ENCODE measurements at regions not wholly inside any gene's neighbourhood (a gene's known extent, or its start where the extent isn't known, plus 50 kb on each side); places are given as distances from the start of the nearest gene placed in this dataset.

DNA sequence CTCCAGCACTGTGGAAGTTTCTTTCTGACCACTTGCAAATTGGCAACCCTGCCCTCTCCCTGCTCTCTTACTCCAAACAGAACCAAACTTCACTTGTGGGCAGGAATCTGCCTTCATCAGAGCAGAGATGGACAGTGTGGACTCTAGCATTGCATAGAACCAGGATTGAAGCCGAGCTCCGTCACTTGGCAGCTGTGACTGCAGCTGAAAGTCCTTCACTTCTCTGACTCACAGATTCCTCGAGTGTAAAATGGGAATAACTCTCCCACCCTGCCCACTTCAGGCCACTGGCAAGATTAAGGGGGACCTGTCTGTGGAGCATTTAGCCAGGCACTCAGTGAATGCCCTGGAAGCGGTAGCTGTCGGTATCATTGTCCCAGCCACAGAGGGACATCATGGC lies 75.7 kb upstream of the ZBTB40 start:
- TF ChIP-seq, protein P1, sequence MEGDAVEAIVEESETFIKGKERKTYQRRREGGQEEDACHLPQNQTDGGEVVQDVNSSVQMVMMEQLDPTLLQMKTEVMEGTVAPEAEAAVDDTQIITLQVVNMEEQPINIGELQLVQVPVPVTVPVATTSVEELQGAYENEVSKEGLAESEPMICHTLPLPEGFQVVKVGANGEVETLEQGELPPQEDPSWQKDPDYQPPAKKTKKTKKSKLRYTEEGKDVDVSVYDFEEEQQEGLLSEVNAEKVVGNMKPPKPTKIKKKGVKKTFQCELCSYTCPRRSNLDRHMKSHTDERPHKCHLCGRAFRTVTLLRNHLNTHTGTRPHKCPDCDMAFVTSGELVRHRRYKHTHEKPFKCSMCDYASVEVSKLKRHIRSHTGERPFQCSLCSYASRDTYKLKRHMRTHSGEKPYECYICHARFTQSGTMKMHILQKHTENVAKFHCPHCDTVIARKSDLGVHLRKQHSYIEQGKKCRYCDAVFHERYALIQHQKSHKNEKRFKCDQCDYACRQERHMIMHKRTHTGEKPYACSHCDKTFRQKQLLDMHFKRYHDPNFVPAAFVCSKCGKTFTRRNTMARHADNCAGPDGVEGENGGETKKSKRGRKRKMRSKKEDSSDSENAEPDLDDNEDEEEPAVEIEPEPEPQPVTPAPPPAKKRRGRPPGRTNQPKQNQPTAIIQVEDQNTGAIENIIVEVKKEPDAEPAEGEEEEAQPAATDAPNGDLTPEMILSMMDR (IDR thresholded peaks at IDR 0.05; ENCODE audit: low read depth, low read length, missing control alignments), result no peak

GRCh38 chr1:22376546-22376945 lies 75.1 kb upstream of the ZBTB40 start:
- no peak for DNase-seq (ENCODE audit: low read depth)
- TF ChIP-seq, protein P1 (IDR thresholded peaks at IDR 0.05; ENCODE audit: low read depth, low read length, missing control alignments), result no peak
- in situ Hi-C loops (cut with HindIII; ENCODE audit: low sequenced_read_pairs), result loop anchor here (5.0 to 25.0 kb wide), 2 partner anchors 44 to 264 kb away; no protein-coding TSS in a partner anchor
- no peak overlapping the region for H3K4me3 ChIP-seq (ENCODE audit: low read depth, low read length)

More for the DNA sequence above, 75.7 kb upstream of the ZBTB40 start:
- DNase-seq (ENCODE audit: low read depth), result no peak
- in situ Hi-C loops (cut with HindIII; ENCODE audit: low sequenced_read_pairs), result loop anchor here (5.0 to 25.0 kb wide), 2 partner anchors 44 to 264 kb away; no protein-coding TSS in a partner anchor
- H3K4me3 ChIP-seq (ENCODE audit: low read depth, low read length), result no peak overlapping the region

DNA sequence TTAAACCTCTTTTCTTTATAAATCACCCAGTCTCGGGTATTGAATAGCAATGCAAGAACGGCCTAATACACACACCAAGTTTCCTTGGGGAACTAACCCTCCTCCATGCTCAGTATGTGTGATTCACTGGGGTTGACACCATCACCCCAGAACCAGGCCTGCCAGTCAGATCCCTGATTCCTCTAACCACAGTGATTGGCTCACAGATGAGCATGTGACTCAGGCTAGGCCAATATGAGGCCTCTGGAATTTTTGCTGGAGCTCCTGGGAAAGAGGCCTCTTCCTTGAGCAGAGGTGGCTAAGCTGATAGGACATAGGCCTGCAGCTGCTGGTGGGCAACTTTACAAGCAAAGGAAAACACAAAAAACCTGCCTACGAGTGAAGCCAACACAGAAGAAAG lies 74.7 kb upstream of the ZBTB40 start:
- H3K4me3 ChIP-seq (ENCODE audit: low read depth, low read length), result no peak overlapping the region
- TF ChIP-seq, protein P1 (IDR thresholded peaks at IDR 0.05; ENCODE audit: low read depth, low read length, missing control alignments), result no peak
- in situ Hi-C loops (cut with HindIII; ENCODE audit: low sequenced_read_pairs), result loop anchor here (5.0 to 25.0 kb wide), 2 partner anchors 45 to 265 kb away; no protein-coding TSS in a partner anchor
- no peak for DNase-seq (ENCODE audit: low read depth)

GRCh38 chr1:22379566-22379965 lies 72.1 kb upstream of the ZBTB40 start:
- no peak for DNase-seq (ENCODE audit: low read depth)
- in situ Hi-C loops (cut with HindIII; ENCODE audit: low sequenced_read_pairs), result loop anchor here (5.0 to 25.0 kb wide), 2 partner anchors 47 to 267 kb away; no protein-coding TSS in a partner anchor
- H3K4me3 ChIP-seq (ENCODE audit: low read depth, low read length), result no peak overlapping the region
- TF ChIP-seq, protein P1 (IDR thresholded peaks at IDR 0.05; ENCODE audit: low read depth, low read length, missing control alignments), result no peak

DNA sequence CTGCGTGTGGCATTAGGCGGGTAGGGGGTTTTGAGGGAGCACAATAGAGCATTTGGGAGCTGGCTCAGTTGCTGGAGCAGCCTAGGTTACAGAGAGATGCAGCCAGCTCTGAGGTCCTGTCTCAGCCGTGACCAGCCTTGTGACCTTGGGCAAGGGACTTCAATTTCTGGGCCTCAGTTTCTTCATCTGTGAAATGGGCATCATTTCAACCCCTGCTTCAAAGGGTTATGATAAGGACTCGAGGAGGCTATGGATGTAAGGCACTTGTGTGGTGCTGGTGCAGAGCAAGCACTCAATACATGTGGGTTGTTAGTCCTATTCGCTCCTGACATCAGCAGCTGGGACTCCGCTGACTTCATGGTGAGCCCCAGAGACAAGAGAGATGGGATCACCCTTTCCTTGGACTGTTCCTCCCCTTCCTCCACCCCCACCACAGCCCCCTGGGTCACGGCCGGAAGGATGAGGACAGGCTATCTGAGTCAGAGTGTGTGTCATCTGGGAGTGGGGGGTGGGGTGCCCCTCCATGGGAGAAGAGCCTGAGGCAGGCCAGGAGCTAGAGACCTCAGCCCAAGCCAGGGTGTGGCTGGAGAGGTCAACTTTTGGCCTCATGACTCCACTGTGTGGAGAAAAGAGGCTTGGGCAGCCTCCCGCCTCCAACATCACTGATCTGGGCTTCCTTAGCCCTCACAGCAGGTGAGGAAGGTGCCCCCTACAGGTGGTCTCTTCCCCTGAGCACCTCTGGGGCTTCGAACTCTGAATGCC lies 71.4 kb upstream of the ZBTB40 start:
- in situ Hi-C loops (cut with HindIII; ENCODE audit: low sequenced_read_pairs), result loop anchor here (25.0 kb wide), 1 partner anchor 268 kb away; no protein-coding TSS in a partner anchor
- TF ChIP-seq, protein P1 (IDR thresholded peaks at IDR 0.05; ENCODE audit: low read depth, low read length, missing control alignments), result no peak
- DNase-seq (ENCODE audit: low read depth), result no peak
- H3K4me3 ChIP-seq (ENCODE audit: low read depth, low read length), result no peak overlapping the region

DNA sequence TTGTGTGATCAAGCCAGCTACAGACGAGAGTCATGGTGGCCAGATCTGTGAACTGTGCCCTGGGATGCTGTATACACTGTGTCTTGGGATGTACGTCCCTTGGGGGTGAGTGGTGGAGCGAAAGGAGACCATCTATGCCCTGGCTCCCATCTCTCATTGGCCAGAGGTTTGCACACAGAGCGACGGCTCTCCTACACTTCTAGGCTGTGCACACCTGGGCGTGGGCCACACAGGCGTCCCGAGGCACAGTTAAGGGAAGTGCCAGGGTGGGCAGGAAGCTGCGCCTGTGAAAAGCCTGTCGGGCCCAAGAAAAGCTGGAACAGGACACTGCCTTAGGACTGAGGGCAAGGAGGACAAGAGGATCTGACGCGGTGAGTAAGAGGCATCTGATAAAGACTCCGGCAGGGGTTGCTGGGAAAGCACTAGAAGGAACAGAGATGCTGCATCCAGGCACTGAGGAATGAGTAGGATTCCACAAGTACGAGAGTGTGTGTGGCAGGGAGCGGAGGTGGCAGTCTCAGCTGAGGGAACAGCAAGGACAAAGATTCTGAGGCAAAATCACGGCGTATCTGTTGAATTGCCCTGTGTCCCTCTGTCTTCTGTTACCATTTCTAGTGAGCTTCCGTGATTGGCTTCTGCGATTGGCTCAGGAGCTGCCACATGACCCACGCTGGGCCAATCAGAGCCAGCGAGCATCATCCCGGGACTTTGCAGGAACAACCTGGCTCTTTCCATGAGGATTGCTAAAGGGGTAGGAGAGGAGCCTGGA lies 67.9 kb upstream of the ZBTB40 start:
- DNase-seq (ENCODE audit: low read depth), result no peak
- H3K4me3 ChIP-seq (ENCODE audit: low read depth, low read length), result no peak overlapping the region
- in situ Hi-C loops (cut with HindIII; ENCODE audit: low sequenced_read_pairs), result loop anchor here (25.0 kb wide), 1 partner anchor 271 kb away; no protein-coding TSS in a partner anchor
- TF ChIP-seq, protein P1 (IDR thresholded peaks at IDR 0.05; ENCODE audit: low read depth, low read length, missing control alignments), result no peak
